Hypothalamus (tissue), 51 donors: ENCODE measurements at regions not wholly inside any gene's neighbourhood (a gene's known extent, or its start where the extent isn't known, plus 50 kb on each side); places are given as distances from the start of the nearest gene placed in this dataset.

Experiments used
- DNase-seq, 51 donors: peaks; one replicate each; lab custom pipeline; 2025; lab: John Stamatoyannopoulos, UW

DNA sequence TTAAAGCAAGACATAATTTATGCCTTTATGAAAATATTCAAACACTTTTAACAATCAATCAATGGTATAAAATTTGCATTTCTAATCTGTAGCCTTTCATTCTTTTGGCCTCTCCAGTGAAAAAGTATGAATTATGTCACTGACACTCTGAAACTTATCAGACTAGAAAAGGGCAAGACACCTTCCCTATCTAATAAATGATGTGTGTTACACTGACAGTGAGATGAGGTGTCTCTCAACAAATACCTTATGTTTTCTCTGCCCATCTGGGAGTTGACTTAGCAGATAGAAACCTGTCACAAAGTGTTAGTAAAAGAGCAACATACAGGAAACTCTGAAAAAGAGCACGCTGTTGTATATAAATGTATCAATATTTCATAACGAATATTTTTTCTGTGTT, 94.2 kb upstream of the TECRL start:
- DNase-seq, result no peak

DNA sequence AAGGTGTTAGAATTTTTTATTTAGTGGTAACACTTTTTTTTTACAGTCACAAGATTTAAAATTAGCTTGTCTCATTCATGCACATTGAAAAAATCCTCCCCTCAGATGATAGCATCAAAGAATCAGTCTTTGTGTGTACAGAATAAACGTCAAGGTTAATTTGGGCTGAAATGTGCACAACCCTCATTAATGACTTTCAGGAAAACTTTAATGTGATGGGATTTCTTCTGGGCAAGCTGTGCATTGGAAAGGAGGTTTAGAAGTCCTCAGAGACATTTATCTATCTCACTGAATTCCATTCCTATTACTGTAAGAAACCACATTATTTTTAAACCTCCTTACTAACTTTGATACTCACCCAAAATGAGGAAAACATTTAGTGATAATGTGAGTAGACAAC, 88.2 kb upstream of the TECRL start:
- DNase-seq, result no peak

DNA sequence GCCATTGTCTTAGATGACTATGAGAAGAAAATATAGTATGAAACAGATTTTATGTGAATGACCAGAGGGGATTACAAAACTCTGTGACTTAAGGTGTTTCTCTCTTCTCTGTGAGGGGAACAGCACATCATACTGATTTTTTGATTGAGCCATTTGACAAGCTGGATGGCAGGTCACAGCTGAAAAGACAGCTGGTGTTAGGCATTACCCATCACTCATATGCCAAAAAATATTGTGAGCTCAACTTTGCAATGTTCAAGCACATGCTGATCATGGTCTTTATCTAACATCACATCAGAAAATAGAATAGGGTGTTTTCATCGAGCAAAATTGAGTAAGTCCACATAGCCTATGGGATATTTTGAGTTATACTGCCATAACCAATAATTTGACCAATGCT, 86.7 kb upstream of the TECRL start:
- DNase-seq, result no peak

DNA sequence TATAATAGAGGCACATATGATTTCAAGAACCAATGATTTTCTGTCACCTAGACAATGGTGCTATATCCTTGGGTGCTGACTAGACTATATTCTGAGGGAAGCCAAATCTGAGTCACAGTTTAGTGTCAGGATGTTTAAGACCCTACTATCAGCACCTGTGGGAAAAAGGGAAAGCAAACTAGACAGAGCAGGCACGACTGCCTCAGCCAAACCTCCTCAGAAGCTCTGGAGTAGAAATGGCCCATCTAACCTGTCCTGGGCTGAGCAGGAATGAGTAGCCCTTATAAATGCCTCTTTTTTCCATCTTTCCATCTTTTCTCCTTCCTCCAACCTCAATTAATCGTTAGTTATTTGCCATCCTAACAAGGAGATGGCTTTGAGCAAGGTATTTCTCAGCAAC, 80.4 kb upstream of the TECRL start:
- no peak for DNase-seq

DNA sequence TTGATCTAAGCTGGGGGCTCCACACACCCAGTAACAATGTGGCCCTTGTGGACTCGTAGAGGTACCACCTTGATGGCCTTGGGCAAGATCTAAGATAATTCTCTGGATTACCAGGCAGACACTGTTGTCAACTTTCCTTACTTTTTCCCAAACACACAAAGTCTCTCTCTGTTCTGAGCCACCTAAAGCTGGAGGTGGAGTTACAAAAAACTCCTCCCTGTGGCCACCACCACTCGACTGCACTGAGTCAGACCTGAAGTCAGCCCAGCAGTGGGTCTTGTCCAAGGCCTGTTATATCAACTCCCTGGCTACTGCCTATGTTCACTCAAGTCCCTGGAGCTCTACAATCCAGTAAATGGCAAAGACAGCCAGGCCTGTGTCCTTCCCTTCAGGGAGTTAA, 70.1 kb upstream of the TECRL start:
- no peak for DNase-seq

DNA sequence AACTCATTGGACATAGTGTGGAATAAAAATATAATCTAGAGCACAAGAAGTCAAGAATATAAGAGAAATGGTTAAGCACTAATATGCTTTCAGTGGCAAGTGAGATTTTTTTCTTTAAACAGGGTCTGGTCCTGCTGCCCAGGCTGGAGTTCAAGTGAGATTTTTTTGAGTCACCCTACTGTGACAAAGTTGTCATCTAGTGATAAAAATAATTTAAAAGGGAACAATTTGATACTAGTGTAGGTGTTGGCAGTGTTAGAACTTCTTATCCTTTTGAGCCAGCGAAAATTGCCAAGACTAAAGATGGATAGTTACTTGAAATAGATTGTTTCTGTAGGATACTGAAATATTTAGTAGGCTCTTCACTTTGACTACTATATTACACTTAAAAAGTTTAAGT, 67.9 kb upstream of the TECRL start:
- no peak for DNase-seq

GRCh38 chr4:64465263-64465662, 56.0 kb upstream of the TECRL start:
- no peak for DNase-seq

- DNase-seq, result no peak
These were observed 55.3 kb upstream of the TECRL start for GRCh38 chr4:64464581-64464980.
